Gastrocnemius medialis (tissue), 4 donors: ENCODE measurements at regions not wholly inside any gene's neighbourhood (a gene's known extent, or its start where the extent isn't known, plus 50 kb on each side); places are given as distances from the start of the nearest gene placed in this dataset.

Experiments
- CTCF ChIP-seq, 5 experiments: fragments of 450-650 bp in 3 of 5; fragments of 200-600 bp in 2 of 5; sonication (generic) in 2 of 5; IDR thresholded peaks in 4 of 5; conservative IDR thresholded peaks in 1 of 5; 1 replicate in 4 of 5; 2 replicates in 1 of 5; pipeline ENCODE4 v1.5.1; 2016 to 2019; ENCODE audit warnings: antibody characterized with exemption in 5 of 5, mild to moderate bottlenecking in 3 of 5, moderate library complexity in 3 of 5
- POLR2A ChIP-seq, 2 donors: fragments of 450-650 bp; IDR thresholded peaks; one replicate each; pipeline ENCODE4 v1.6.1; 2017; ENCODE audit warnings: antibody characterized with exemption in 2 of 2, mild to moderate bottlenecking in 2 of 2, moderate library complexity in 2 of 2

DNA sequence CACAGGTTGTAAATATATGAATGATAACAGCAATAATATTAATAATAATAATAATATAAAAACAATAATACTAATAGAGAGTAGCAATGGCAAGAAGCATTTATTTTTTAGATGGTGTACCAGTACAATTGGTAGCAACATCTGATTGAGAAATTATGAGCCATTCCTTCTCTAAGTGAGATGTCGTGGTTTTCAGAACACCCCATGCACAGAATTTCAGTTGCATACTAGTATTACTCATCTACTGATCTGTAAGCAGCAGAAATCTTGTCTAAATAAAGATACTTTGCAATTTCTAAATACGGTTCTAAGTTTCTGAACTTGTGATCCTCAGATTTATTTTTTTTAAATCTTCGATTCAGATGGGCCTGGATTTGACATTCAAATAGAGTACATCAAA, 788.0 kb upstream of the ATXN8OS start:
- no peak for TF ChIP-seq CTCF (IDR thresholded peaks at IDR 0.05 in 4 of 5, conservative IDR thresholded peaks at IDR 0.05 in 1 of 5)
- TF ChIP-seq POLR2A (IDR thresholded peaks at IDR 0.05): no peak
